IPS-15b (cell line): ENCODE measurements at regions not wholly inside any gene's neighbourhood (a gene's known extent, or its start where the extent isn't known, plus 50 kb on each side); places are given as distances from the start of the nearest gene placed in this dataset.

ENCODE experiments used
- H3K27me3 ChIP-seq: one replicate; pipeline ENCODE4 v1.6.1; 2013; ENCODE audit warnings: low read length; ENCODE audit not compliant: control insufficient read depth, insufficient read depth
- H3K36me3 ChIP-seq: one replicate; pipeline ENCODE4 v1.6.1; 2013; ENCODE audit warnings: low read length; ENCODE audit not compliant: control insufficient read depth, insufficient read depth
- H3K4me1 ChIP-seq: one replicate; pipeline ENCODE4 v1.6.1; 2013; ENCODE audit warnings: mild to moderate bottlenecking, low read length; ENCODE audit not compliant: control insufficient read depth, insufficient read depth
- H3K4me3 ChIP-seq: one replicate; pipeline ENCODE4 v1.5.1; 2013; ENCODE audit warnings: low read depth, low read length
- H3K9ac ChIP-seq: one replicate; pipeline ENCODE4 v1.6.1; 2013; ENCODE audit warnings: low read depth, mild to moderate bottlenecking, low read length
- H3K9me3 ChIP-seq: one replicate; pipeline ENCODE4 v1.6.1; 2013; ENCODE audit warnings: mild to moderate bottlenecking, low read length; ENCODE audit not compliant: control insufficient read depth, insufficient read depth

- Histone ChIP-seq H3K36me3 (no peaks in the 10 kb centered on the region), H3K4me3 (no peak overlapping the region), H3K4me1 (no peaks in the 10 kb centered on the region), H3K9ac (no peak overlapping the region), H3K27me3 (no peaks in the 10 kb centered on the region), H3K9me3 (peaks cover 3% of the 10 kb centered on the region)
Observed at GRCh38 chr1:5333291-5333690, 658.9 kb downstream of the NPHP4 start.

GRCh38 chr1:5331101-5331500 lies 661.1 kb downstream of the NPHP4 start:
- no peaks in the 10 kb centered on the region for H3K4me1 ChIP-seq

GRCh38 chr1:5329068-5329739 lies 663.0 kb downstream of the NPHP4 start:
- Histone ChIP-seq H3K9me3 (peaks cover 10% of the 10 kb centered on the region), H3K27me3 (no peaks in the 10 kb centered on the region), H3K4me1 (no peaks in the 10 kb centered on the region), H3K4me3 (no peak overlapping the region), H3K9ac (no peak overlapping the region), H3K36me3 (no peaks in the 10 kb centered on the region)

More at GRCh38 chr1:5331101-5331500, 661.1 kb downstream of the NPHP4 start:
- Histone ChIP-seq H3K9me3 (peaks cover 10% of the 10 kb centered on the region), H3K36me3 (no peaks in the 10 kb centered on the region), H3K27me3 (no peaks in the 10 kb centered on the region), H3K4me3 (no peak overlapping the region), H3K9ac (no peak overlapping the region)

GRCh38 chr1:5324883-5325282 lies 667.3 kb downstream of the NPHP4 start:
- no peaks in the 10 kb centered on the region for H3K4me1 ChIP-seq
- no peak overlapping the region for H3K9ac ChIP-seq
- H3K27me3 ChIP-seq: no peaks in the 10 kb centered on the region
- no peaks in the 10 kb centered on the region for H3K36me3 ChIP-seq
- no peak overlapping the region for H3K4me3 ChIP-seq
- peaks cover 8% of the 10 kb centered on the region for H3K9me3 ChIP-seq

- H3K4me1 ChIP-seq: no peaks in the 10 kb centered on the region
- H3K27me3 ChIP-seq: no peaks in the 10 kb centered on the region
- H3K9me3 ChIP-seq: no peaks in the 10 kb centered on the region
- H3K9ac ChIP-seq: no peak overlapping the region
- no peaks in the 10 kb centered on the region for H3K36me3 ChIP-seq
- no peak overlapping the region for H3K4me3 ChIP-seq
Observed at GRCh38 chr1:5318143-5318816, 663.9 kb downstream of the AJAP1 start.

GRCh38 chr1:5317391-5317790 lies 663.0 kb downstream of the AJAP1 start:
- Histone ChIP-seq H3K9me3 (no peaks in the 10 kb centered on the region), H3K4me3 (no peak overlapping the region), H3K9ac (no peak overlapping the region), H3K36me3 (no peaks in the 10 kb centered on the region), H3K27me3 (no peaks in the 10 kb centered on the region), H3K4me1 (no peaks in the 10 kb centered on the region)

- no peak overlapping the region for H3K4me3 ChIP-seq
- H3K27me3 ChIP-seq: no peaks in the 10 kb centered on the region
- H3K9me3 ChIP-seq: no peaks in the 10 kb centered on the region
- H3K9ac ChIP-seq: no peak overlapping the region
- H3K36me3 ChIP-seq: no peaks in the 10 kb centered on the region
- no peaks in the 10 kb centered on the region for H3K4me1 ChIP-seq
Observed at GRCh38 chr1:5312862-5313261, 658.5 kb downstream of the AJAP1 start.

- Histone ChIP-seq H3K27me3 (no peaks in the 10 kb centered on the region), H3K36me3 (no peaks in the 10 kb centered on the region), H3K9ac (no peak overlapping the region), H3K9me3 (no peaks in the 10 kb centered on the region), H3K4me3 (no peak overlapping the region), H3K4me1 (no peaks in the 10 kb centered on the region)
Observed at GRCh38 chr1:5312293-5312674, 657.9 kb downstream of the AJAP1 start.

GRCh38 chr1:5311634-5312292 lies 657.4 kb downstream of the AJAP1 start:
- H3K9ac ChIP-seq: no peak overlapping the region
- H3K4me3 ChIP-seq: no peak overlapping the region
- H3K9me3 ChIP-seq: no peaks in the 10 kb centered on the region
- H3K4me1 ChIP-seq: no peaks in the 10 kb centered on the region
- no peaks in the 10 kb centered on the region for H3K27me3 ChIP-seq
- H3K36me3 ChIP-seq: no peaks in the 10 kb centered on the region

GRCh38 chr1:5311147-5311546 lies 656.7 kb downstream of the AJAP1 start:
- Histone ChIP-seq H3K27me3 (no peaks in the 10 kb centered on the region), H3K4me3 (no peak overlapping the region), H3K4me1 (no peaks in the 10 kb centered on the region)

GRCh38 chr1:5308249-5308648 lies 653.8 kb downstream of the AJAP1 start:
- no peaks in the 10 kb centered on the region for H3K4me1 ChIP-seq
- no peak overlapping the region for H3K4me3 ChIP-seq
- H3K9me3 ChIP-seq: no peaks in the 10 kb centered on the region
- H3K9ac ChIP-seq: no peak overlapping the region
- H3K27me3 ChIP-seq: no peaks in the 10 kb centered on the region
- H3K36me3 ChIP-seq: no peaks in the 10 kb centered on the region

More at GRCh38 chr1:5311147-5311546, 656.7 kb downstream of the AJAP1 start:
- Histone ChIP-seq H3K9ac (no peak overlapping the region), H3K36me3 (no peaks in the 10 kb centered on the region), H3K9me3 (no peaks in the 10 kb centered on the region)

- Histone ChIP-seq H3K4me1 (no peaks in the 10 kb centered on the region), H3K4me3 (no peak overlapping the region), H3K9ac (no peak overlapping the region), H3K9me3 (no peaks in the 10 kb centered on the region), H3K36me3 (no peaks in the 10 kb centered on the region), H3K27me3 (no peaks in the 10 kb centered on the region)
Observed at GRCh38 chr1:5304702-5305101, 650.3 kb downstream of the AJAP1 start.
